ENCODE measurements at regions not wholly inside any gene's neighbourhood (a gene's known extent, or its start where the extent isn't known, plus 50 kb on each side); places are given as distances from the start of the nearest gene placed in this dataset.

DNA sequence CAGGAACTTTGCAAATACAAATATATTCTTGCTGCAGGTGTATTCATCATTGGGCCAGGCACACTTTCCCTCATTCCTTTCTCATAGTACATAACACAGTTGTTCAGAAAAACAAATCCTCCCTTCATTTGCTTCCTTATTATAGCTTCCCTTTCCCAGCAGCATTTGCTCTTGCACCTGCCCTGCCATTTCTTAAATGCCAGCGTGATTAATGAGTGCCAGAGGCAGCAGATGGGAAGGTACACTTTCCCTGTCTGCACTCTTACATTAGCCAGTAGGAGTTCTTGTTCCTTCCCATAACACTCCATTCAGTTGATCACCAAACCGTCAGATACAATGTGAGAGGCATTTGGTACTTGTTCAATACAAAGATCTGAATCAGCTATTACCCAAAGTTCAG lies 128.5 kb upstream of the GAP43 start:
- intact Hi-C loops (cut with DNase I) = no loop called here
- H3K36me3 ChIP-seq = no peaks in the 10 kb centered on the region
- DNase-seq = no peak
- TF ChIP-seq, protein P1, sequence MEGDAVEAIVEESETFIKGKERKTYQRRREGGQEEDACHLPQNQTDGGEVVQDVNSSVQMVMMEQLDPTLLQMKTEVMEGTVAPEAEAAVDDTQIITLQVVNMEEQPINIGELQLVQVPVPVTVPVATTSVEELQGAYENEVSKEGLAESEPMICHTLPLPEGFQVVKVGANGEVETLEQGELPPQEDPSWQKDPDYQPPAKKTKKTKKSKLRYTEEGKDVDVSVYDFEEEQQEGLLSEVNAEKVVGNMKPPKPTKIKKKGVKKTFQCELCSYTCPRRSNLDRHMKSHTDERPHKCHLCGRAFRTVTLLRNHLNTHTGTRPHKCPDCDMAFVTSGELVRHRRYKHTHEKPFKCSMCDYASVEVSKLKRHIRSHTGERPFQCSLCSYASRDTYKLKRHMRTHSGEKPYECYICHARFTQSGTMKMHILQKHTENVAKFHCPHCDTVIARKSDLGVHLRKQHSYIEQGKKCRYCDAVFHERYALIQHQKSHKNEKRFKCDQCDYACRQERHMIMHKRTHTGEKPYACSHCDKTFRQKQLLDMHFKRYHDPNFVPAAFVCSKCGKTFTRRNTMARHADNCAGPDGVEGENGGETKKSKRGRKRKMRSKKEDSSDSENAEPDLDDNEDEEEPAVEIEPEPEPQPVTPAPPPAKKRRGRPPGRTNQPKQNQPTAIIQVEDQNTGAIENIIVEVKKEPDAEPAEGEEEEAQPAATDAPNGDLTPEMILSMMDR (IDR thresholded peaks at IDR 0.05) = no peak
- no peak overlapping the region for H3K4me3 ChIP-seq
- no peaks in the 10 kb centered on the region for H3K4me1 ChIP-seq
- no peaks in the 10 kb centered on the region for H3K27me3 ChIP-seq
- peaks cover 0 to 2% of the 10 kb centered on the region in 2 donors for H3K9me3 ChIP-seq
- ATAC-seq = no peak
- H3K27ac ChIP-seq = no peak overlapping the region

DNA sequence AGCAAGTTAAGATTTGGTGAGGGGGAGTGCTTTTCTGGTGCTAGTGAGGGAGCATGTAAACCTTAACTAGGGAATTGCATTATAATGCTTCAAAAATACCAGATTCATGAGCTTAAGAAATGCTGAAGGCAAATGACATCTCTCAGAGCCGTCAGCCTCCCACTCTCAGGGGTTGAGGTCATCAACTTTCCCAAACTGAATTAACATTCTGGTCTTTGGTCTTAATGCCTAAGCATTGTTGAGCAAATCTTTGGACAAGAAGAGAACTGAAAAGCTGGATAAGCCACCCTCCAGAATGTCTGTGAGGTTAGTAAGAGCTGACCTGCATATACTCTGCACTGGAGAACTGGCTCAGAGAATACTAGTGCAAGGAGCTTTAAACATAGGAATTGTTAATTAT lies 124.9 kb upstream of the GAP43 start:
- Histone ChIP-seq H3K27ac (no peak overlapping the region), H3K4me3 (no peak overlapping the region), H3K36me3 (no peaks in the 10 kb centered on the region), H3K27me3 (no peaks in the 10 kb centered on the region), H3K4me1 (no peaks in the 10 kb centered on the region), H3K9me3 (peaks cover 0 to 2% of the 10 kb centered on the region in 2 donors)
- DNase-seq = no peak
- intact Hi-C loops (cut with DNase I) = no loop called here
- ATAC-seq = no peak
- TF ChIP-seq, protein P1 (IDR thresholded peaks at IDR 0.05) = no peak

DNA sequence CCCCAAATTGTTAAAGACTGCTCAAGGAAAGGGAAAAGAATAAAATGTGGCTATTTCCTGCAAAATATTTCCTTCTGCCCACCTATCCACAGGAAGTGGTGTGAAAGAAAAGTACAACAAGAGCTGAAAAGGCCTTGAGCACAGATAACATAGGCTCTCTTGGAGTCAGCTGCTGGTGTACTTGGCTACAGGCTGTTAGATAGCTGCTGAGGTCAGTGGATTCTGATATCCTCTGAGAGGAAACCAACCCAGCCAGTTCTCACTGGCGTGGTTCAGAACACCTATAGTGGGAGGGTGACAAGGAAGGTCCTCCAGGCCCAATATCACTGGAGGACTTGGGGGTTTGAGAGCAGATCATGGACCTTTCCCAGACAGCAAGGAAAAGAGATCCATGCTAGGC lies 124.4 kb upstream of the GAP43 start:
- no peaks in the 10 kb centered on the region for H3K27me3 ChIP-seq

GRCh38 chr3:115499666-115500065 lies 123.6 kb upstream of the GAP43 start:
- intact Hi-C loops (cut with DNase I) = no loop called here
- no peak for ATAC-seq
- TF ChIP-seq, protein P1 (IDR thresholded peaks at IDR 0.05) = no peak

More for the DNA sequence above, 124.4 kb upstream of the GAP43 start:
- intact Hi-C loops (cut with DNase I) = no loop called here
- ATAC-seq (no peak), DNase-seq (no peak)
- Histone ChIP-seq H3K4me1 (no peaks in the 10 kb centered on the region), H3K9me3 (peaks cover 0 to 2% of the 10 kb centered on the region in 2 donors), H3K4me3 (no peak overlapping the region), H3K27ac (no peak overlapping the region), H3K36me3 (no peaks in the 10 kb centered on the region)
- TF ChIP-seq, protein P1 (IDR thresholded peaks at IDR 0.05) = no peak

GRCh38 chr3:115500795-115501194 lies 122.5 kb upstream of the GAP43 start:
- Histone ChIP-seq H3K27me3 (no peaks in the 10 kb centered on the region), H3K9me3 (no peaks in the 10 kb centered on the region), H3K27ac (no peak overlapping the region), H3K4me3 (no peak overlapping the region), H3K4me1 (no peaks in the 10 kb centered on the region), H3K36me3 (no peaks in the 10 kb centered on the region)
- ATAC-seq (no peak), DNase-seq (no peak)
- TF ChIP-seq, protein P1 (IDR thresholded peaks at IDR 0.05) = no peak
- intact Hi-C loops (cut with DNase I) = no loop called here

More at GRCh38 chr3:115499666-115500065, 123.6 kb upstream of the GAP43 start:
- Histone ChIP-seq H3K4me1 (no peaks in the 10 kb centered on the region), H3K9me3 (peaks cover 0 to 2% of the 10 kb centered on the region in 2 donors), H3K27me3 (no peaks in the 10 kb centered on the region), H3K36me3 (no peaks in the 10 kb centered on the region), H3K27ac (no peak overlapping the region), H3K4me3 (no peak overlapping the region)
- no peak for DNase-seq
